Activated CD4-positive, alpha-beta memory T cell treated with anti-CD3 and anti-CD28 coated beads for 36 hours (primary cell): ENCODE measurements at regions not wholly inside any gene's neighbourhood (a gene's known extent, or its start where the extent isn't known, plus 50 kb on each side); places are given as distances from the start of the nearest gene placed in this dataset.

Source experiments
- CTCF ChIA-PET: fragments of 350-600 bp; sonication (Branson Sonifier 250); formaldehyde crosslinking; loops from one replicate; lab custom pipeline; 2021; ENCODE audit warnings: antibody characterized with exemption, inconsistent platforms; lab: Charles Lee
- POLR2A ChIA-PET: fragments of 350-600 bp; sonication (Branson Sonifier 250); formaldehyde crosslinking; loops from one replicate; lab custom pipeline; 2021; ENCODE audit warnings: antibody characterized with exemption; lab: Charles Lee
- DNase-seq: peaks from one replicate; pipeline ENCODE4 v3.0.0-alpha.2; 2020
- H3K27ac Mint-ChIP-seq: one replicate; pipeline ENCODE4 v1.8.0; 2021; ENCODE audit warnings: mixed read lengths
- H3K27me3 Mint-ChIP-seq: one replicate; pipeline ENCODE4 v1.8.0; 2021; ENCODE audit warnings: mixed read lengths
- H3K36me3 Mint-ChIP-seq: one replicate; pipeline ENCODE4 v1.8.0; 2021; ENCODE audit warnings: mixed read lengths
- H3K4me1 Mint-ChIP-seq: one replicate; pipeline ENCODE4 v1.8.0; 2021; ENCODE audit warnings: low read depth, mixed read lengths
- H3K4me3 Mint-ChIP-seq: one replicate; pipeline ENCODE4 v1.8.0; 2021; ENCODE audit warnings: mild to moderate bottlenecking, mixed read lengths
- H3K9me3 Mint-ChIP-seq: one replicate; pipeline ENCODE4 v1.8.0; 2021; ENCODE audit warnings: mixed read lengths
- intact Hi-C: fragments of 100-400 bp; cut with micrococcal nuclease; formaldehyde crosslinking; loops from one replicate; pipeline ENCODE4 v1.15.1; 2023

DNA sequence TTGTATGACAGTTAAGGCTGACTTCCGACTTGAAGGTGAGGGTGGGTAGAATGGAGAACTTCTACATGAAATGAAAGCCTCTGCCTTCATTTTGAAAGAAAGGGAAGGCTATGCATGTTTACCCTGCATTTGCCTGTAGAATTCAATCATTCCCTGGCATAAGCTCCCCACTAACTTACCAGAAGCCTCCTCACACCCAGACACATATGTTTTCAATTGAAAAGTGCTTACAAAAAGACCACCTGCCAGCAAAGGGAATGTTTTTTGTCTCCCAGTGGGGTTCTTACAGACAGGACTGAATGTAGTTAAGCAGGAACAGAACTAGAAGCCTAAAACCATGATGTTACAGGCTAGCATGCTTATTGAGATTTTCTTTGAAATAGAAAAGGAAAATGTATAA lies 392.1 kb upstream of the HSF2 start:
- Mint-ChIP-seq H3K4me3 (no peak overlapping the region), H3K27me3 (no peaks in the 10 kb centered on the region), H3K4me1 (no peaks in the 10 kb centered on the region), H3K36me3 (no peaks in the 10 kb centered on the region), H3K9me3 (no peaks in the 10 kb centered on the region), H3K27ac (no peak overlapping the region)
- no peak for DNase-seq
- ChIA-PET CTCF (no interaction called here), POLR2A (no interaction called here)
- intact Hi-C loops, result no loop called here

DNA sequence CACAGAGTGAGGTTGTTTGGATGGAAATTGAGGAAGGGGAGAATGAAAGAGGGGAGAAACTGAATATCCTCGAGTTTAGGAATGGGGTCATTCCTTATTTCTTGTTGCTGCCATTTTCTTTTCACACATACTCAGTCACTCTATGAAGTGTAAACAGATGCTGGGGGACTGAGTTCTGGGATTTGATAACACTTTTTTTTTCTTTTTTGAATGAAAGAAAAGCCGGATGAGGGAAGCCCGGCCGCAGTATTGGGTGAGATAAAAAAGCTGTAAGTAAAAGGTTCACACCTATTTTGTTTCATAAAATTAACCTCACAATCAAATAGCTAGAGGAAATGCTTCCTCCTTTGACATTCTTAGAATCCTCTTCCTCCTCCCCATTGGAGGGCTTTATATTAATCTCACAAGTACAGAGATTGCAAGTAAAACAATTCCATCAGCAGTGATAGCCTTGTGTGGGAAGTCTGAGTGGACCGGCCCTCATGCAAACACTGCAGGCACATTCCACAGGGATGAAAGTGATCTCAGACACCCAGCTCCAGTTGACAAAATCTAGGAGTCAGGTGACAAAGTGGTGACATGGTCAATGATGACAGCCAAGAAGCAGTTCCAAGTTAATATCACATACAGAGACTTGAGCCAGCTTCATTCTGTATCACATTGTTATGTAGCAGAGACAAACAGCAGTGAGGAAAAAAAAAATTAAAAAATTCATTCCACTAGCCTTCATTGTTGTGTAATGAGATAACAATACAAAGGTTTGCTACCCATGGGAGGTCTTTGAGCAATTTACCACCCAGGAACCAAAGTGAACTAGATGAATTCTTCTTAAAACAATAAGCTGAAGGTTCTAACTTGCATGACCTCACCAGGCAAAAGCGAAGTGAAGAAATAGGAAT lies 391.1 kb upstream of the HSF2 start:
- intact Hi-C loops, result no loop called here

GRCh38 chr6:122009000-122009350 lies 390.5 kb upstream of the HSF2 start:
- H3K4me1 Mint-ChIP-seq, result no peaks in the 10 kb centered on the region
- no peaks in the 10 kb centered on the region for H3K9me3 Mint-ChIP-seq
- no peak overlapping the region for H3K27ac Mint-ChIP-seq
- no peak for DNase-seq
- no peaks in the 10 kb centered on the region for H3K36me3 Mint-ChIP-seq
- H3K4me3 Mint-ChIP-seq, result no peak overlapping the region
- H3K27me3 Mint-ChIP-seq, result no peaks in the 10 kb centered on the region
- ChIA-PET CTCF (interaction anchor here (0.7 kb wide), 1 partner anchor 125 kb away, joined by 3 read pairs; no protein-coding TSS in a partner anchor), POLR2A (no interaction called here)
- intact Hi-C loops, result no loop called here

More for the DNA sequence above, 391.1 kb upstream of the HSF2 start:
- CTCF ChIA-PET, result interaction anchor here (0.7 kb wide), 1 partner anchor 125 kb away, joined by 3 read pairs; no protein-coding TSS in a partner anchor
- no peak overlapping the region for H3K4me3 Mint-ChIP-seq
- H3K36me3 Mint-ChIP-seq, result no peaks in the 10 kb centered on the region
- DNase-seq, result no peak
- no peaks in the 10 kb centered on the region for H3K4me1 Mint-ChIP-seq
- H3K27ac Mint-ChIP-seq, result no peak overlapping the region
- no peaks in the 10 kb centered on the region for H3K9me3 Mint-ChIP-seq
- POLR2A ChIA-PET, result no interaction called here
- H3K27me3 Mint-ChIP-seq, result no peaks in the 10 kb centered on the region

DNA sequence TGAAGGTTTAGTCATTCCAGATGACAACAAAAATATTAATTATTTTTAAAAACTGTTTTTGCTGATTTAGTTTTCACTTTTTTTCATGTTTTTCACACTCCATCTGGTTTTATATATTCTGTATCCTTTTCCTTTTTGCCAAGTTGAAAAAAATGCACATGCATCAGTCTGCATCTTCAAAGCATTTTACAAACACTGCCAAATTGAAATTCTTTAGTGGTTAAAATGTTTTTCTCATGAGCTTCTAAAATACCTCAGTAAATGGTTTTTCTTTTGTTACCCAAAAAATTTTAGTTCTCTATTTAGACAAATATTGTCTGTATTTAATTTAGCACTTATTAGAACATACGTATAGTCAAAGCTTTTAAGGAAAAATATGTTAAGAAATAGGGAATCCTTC lies 386.9 kb upstream of the HSF2 start:
- ChIA-PET CTCF (no interaction called here), POLR2A (no interaction called here)
- no peaks in the 10 kb centered on the region for H3K27me3 Mint-ChIP-seq

DNA sequence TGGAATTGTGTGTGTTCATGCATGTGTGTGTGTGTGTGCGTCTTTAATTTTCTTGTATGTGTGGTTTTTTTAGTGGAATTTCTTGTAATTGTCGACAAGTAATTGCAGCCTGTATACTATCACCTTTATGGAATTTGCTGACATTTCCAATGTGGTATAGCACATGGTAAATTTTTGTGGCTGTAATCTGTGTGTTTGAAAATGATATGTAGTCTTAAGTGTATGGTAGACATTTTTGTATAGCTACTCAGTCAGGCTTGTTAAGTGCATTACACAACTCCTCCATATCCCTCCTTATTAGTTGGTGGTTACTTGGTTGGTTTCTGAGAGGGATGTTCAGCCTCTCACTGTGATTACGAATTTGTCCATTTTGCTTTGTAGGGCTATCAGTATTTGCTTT lies 384.5 kb upstream of the HSF2 start:
- no peak for DNase-seq
- Mint-ChIP-seq H3K36me3 (no peaks in the 10 kb centered on the region), H3K27me3 (no peaks in the 10 kb centered on the region), H3K27ac (no peak overlapping the region), H3K4me3 (no peak overlapping the region), H3K9me3 (no peaks in the 10 kb centered on the region), H3K4me1 (no peaks in the 10 kb centered on the region)
- CTCF ChIA-PET, result no interaction called here
- intact Hi-C loops, result no loop called here
- POLR2A ChIA-PET, result no interaction called here

More for the DNA sequence above, 386.9 kb upstream of the HSF2 start:
- intact Hi-C loops, result no loop called here
- Mint-ChIP-seq H3K4me3 (no peak overlapping the region), H3K4me1 (no peaks in the 10 kb centered on the region), H3K36me3 (no peaks in the 10 kb centered on the region), H3K27ac (no peak overlapping the region), H3K9me3 (no peaks in the 10 kb centered on the region)
- DNase-seq, result no peak

- Mint-ChIP-seq H3K4me1 (peaks cover 2% of the 10 kb centered on the region), H3K9me3 (no peaks in the 10 kb centered on the region), H3K36me3 (no peaks in the 10 kb centered on the region), H3K27me3 (no peaks in the 10 kb centered on the region), H3K4me3 (no peak overlapping the region), H3K27ac (no peak overlapping the region)
- DNase-seq, result no peak
- ChIA-PET CTCF (no interaction called here), POLR2A (no interaction called here)
- intact Hi-C loops, result no loop called here
Measured at GRCh38 chr6:122020588-122021264, 378.7 kb upstream of the HSF2 start.

- Mint-ChIP-seq H3K27ac (no peak overlapping the region), H3K27me3 (peaks cover 2% of the 10 kb centered on the region), H3K4me1 (peaks cover 2% of the 10 kb centered on the region), H3K4me3 (no peak overlapping the region), H3K36me3 (no peaks in the 10 kb centered on the region), H3K9me3 (no peaks in the 10 kb centered on the region)
- POLR2A ChIA-PET, result no interaction called here
- CTCF ChIA-PET, result no interaction called here
- intact Hi-C loops, result no loop called here
- no peak for DNase-seq
Measured at GRCh38 chr6:122025104-122025503, 374.3 kb upstream of the HSF2 start.

- H3K9me3 Mint-ChIP-seq, result no peaks in the 10 kb centered on the region
- ChIA-PET CTCF (no interaction called here), POLR2A (no interaction called here)
- no peak overlapping the region for H3K4me3 Mint-ChIP-seq
- H3K4me1 Mint-ChIP-seq, result peaks cover 2% of the 10 kb centered on the region
- H3K36me3 Mint-ChIP-seq, result no peaks in the 10 kb centered on the region
- no peak for DNase-seq
- peaks cover 2% of the 10 kb centered on the region for H3K27me3 Mint-ChIP-seq
- no peak overlapping the region for H3K27ac Mint-ChIP-seq
- intact Hi-C loops, result no loop called here
Measured at GRCh38 chr6:122026582-122027369, 372.7 kb upstream of the HSF2 start.

DNA sequence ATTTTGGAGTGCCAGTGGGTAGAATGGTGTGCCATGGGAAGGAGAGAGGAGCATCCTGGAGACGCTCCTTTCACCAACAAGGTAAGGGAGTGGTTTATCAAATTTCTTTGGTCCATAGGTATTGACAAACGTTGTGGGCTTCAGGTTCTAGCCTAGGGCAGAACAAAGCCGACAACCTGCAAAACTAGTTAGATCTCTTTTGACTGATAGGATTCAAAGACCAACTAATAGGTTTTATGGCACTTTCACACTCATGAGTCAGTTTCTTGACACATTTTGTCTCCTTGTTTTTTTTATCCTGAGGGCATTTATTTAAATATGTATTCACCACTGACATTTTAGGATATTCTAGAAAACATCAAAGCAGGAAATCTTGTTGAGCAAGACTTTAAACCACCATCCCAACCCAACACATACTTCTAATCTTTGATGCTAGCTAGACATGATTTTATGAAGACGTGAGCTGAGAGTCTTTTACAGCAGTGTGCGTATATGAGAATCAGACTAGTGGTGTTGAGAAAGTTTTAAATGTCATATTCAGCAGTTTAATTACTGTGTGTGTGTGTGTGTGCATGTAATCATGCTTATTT lies 370.4 kb upstream of the HSF2 start:
- POLR2A ChIA-PET, result no interaction called here

DNA sequence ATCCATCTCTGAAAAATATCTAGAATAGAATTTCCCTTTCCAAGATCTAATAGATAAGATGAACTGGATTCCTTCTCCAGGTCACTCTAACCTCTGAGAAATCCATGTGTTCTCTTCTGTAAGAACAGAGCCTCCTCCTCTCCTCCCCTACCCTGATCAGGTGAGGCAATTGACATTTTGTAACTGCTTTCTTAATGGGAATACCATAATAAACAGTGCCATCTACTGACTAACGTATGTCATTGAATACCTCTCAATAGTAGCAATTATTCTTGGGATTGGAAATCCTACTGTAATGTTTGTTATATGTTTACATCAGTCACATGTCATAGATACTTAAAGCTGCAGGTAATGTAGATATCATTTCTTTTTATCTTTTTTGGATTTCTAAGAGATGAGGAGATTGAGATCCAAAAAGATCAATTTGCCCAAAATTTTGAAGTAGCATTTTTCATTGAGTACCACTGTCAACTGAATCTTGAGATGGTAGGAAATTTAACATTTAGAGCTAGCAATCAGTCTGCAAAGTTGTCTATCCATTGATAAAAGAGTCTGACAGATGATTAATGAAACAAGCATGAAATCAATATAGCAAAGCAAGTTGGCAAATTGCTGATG lies 365.8 kb upstream of the HSF2 start:
- ChIA-PET POLR2A (no interaction called here), CTCF (interaction anchor here (0.6 to 3.1 kb wide), 6 partner anchors 15 to 978 kb away, joined by 3 to 13 read pairs (median 3); no protein-coding TSS in a partner anchor)
- Mint-ChIP-seq H3K9me3 (no peaks in the 10 kb centered on the region), H3K27me3 (peaks cover 5% of the 10 kb centered on the region), H3K4me3 (no peak overlapping the region), H3K27ac (no peak overlapping the region), H3K36me3 (no peaks in the 10 kb centered on the region), H3K4me1 (no peaks in the 10 kb centered on the region)
- intact Hi-C loops, result loop anchor here (1.0 to 5.0 kb wide), 3 partner anchors 176 to 978 kb away; no protein-coding TSS in a partner anchor
- no peak for DNase-seq

More for the DNA sequence above, 370.4 kb upstream of the HSF2 start:
- H3K4me3 Mint-ChIP-seq, result no peak overlapping the region
- no peaks in the 10 kb centered on the region for H3K9me3 Mint-ChIP-seq
- CTCF ChIA-PET, result no interaction called here
- peaks cover 5% of the 10 kb centered on the region for H3K27me3 Mint-ChIP-seq
- no peaks in the 10 kb centered on the region for H3K36me3 Mint-ChIP-seq
- peaks cover 2% of the 10 kb centered on the region for H3K4me1 Mint-ChIP-seq
- intact Hi-C loops, result no loop called here
- DNase-seq, result no peak
- H3K27ac Mint-ChIP-seq, result no peak overlapping the region

- intact Hi-C loops, result no loop called here
- CTCF ChIA-PET, result no interaction called here
- no peak for DNase-seq
- no peaks in the 10 kb centered on the region for H3K9me3 Mint-ChIP-seq
- H3K27ac Mint-ChIP-seq, result no peak overlapping the region
- no peaks in the 10 kb centered on the region for H3K36me3 Mint-ChIP-seq
- H3K4me1 Mint-ChIP-seq, result no peaks in the 10 kb centered on the region
- POLR2A ChIA-PET, result no interaction called here
- H3K27me3 Mint-ChIP-seq, result peaks cover 5% of the 10 kb centered on the region
- H3K4me3 Mint-ChIP-seq, result no peak overlapping the region
Measured at GRCh38 chr6:122035173-122035572, 364.3 kb upstream of the HSF2 start.
